Peyer's patch (tissue), 4 donors: ENCODE measurements at regions not wholly inside any gene's neighbourhood (a gene's known extent, or its start where the extent isn't known, plus 50 kb on each side); places are given as distances from the start of the nearest gene placed in this dataset.

Experiments
- DNase-seq, 3 donors: peaks; one replicate each; pipeline ENCODE4 v3.0.0-alpha.2; 2017 to 2019
- H3K27ac ChIP-seq, 4 donors: fragments of 200-600 bp; sonication (generic); one replicate each; pipeline ENCODE4 v1.5.1; 2016 to 2019
- H3K27me3 ChIP-seq, 2 donors: fragments of 200-600 bp; sonication (generic); one replicate each; pipeline ENCODE4 v1.5.1; 2019
- H3K36me3 ChIP-seq, 3 donors: fragments of 200-600 bp; sonication (generic); one replicate each; pipeline ENCODE4 v1.5.1; 2016 to 2019
- H3K4me1 ChIP-seq, 4 donors: fragments of 200-600 bp; sonication (generic); one replicate each; pipeline ENCODE4 v1.5.1; 2016 to 2019
- H3K4me3 ChIP-seq, 4 donors: fragments of 200-600 bp; sonication (generic); 1 replicate in 3 of 4; 2 replicates in 1 of 4; pipeline ENCODE4 v1.5.1; 2016 to 2019; ENCODE audit warnings: mild to moderate bottlenecking in 1 of 4
- H3K9me3 ChIP-seq, 4 donors: fragments of 200-600 bp; sonication (generic); one replicate each; pipeline ENCODE4 v1.5.1; 2016 to 2019; ENCODE audit warnings: mild to moderate bottlenecking in 1 of 4
- CTCF ChIP-seq, 6 experiments: fragments of 450-650 bp in 4 of 6; fragments of 200-600 bp in 2 of 6; sonication (generic) in 1 of 6; IDR thresholded peaks; one replicate each; pipeline ENCODE4 v1.5.1; 2017 to 2019; ENCODE audit warnings: antibody characterized with exemption in 6 of 6, mild to moderate bottlenecking in 3 of 6, moderate library complexity in 1 of 6
- POLR2A ChIP-seq, 2 donors: fragments of 450-650 bp; IDR thresholded peaks; one replicate each; pipeline ENCODE4 v1.5.1; 2017; ENCODE audit warnings: antibody characterized with exemption in 2 of 2, mild to moderate bottlenecking in 2 of 2, moderate library complexity in 2 of 2

- H3K27me3 ChIP-seq, result no peaks in the 10 kb centered on the region
- no peaks in the 10 kb centered on the region for H3K9me3 ChIP-seq
- no peak for DNase-seq
- no peak overlapping the region for H3K4me3 ChIP-seq
- TF ChIP-seq CTCF (IDR thresholded peaks at IDR 0.05) (no peak), POLR2A (IDR thresholded peaks at IDR 0.05) (no peak)
- H3K27ac ChIP-seq, result no peak overlapping the region
- no peaks in the 10 kb centered on the region for H3K36me3 ChIP-seq
- no peaks in the 10 kb centered on the region for H3K4me1 ChIP-seq
Measured at GRCh38 chr20:47968541-47969310, 183.4 kb upstream of the SULF2 start.

DNA sequence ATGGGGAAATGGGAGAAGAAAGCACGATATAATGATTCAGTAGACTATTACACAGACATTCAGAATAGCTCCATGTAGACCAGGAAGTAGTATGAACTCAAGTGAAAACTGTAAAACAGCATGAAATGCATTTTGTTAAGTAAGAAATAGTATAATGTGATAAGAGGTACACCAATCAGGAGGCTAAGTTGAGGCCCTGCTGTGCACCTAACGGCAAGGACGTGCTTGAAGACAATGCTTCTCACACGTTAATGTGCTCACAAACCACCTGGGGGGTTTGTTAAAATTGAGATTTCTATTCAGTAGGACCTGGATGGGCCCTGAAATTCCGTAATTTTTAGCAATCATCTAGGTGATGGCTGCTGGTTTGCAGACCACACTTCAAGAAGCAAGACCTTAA lies 178.9 kb upstream of the SULF2 start:
- Histone ChIP-seq H3K4me3 (no peak overlapping the region), H3K27ac (no peak overlapping the region), H3K27me3 (no peaks in the 10 kb centered on the region), H3K4me1 (no peaks in the 10 kb centered on the region), H3K36me3 (no peaks in the 10 kb centered on the region), H3K9me3 (no peaks in the 10 kb centered on the region)
- TF ChIP-seq CTCF (IDR thresholded peaks at IDR 0.05) (no peak), POLR2A (IDR thresholded peaks at IDR 0.05) (no peak)
- no peak for DNase-seq

DNA sequence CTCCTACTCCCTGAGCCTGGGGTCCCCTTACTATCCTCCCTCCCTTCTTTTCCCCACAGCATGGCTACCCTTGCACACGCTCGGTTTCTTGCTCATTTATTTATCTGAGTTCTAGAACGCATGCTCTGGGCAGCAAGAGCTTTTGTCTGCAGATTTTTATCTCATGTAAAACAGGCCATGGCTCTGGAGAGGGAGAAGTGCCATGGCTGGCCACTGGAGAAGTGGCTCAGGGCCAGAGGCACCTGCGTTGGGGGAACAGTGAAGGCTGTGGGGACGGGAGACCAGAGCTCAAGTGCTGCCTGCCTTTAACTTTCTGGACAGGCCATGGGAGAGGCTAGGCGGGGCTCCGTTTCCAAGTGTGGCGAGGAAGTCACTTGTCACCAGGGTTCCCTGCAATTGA lies 177.7 kb upstream of the SULF2 start:
- Histone ChIP-seq H3K36me3 (no peaks in the 10 kb centered on the region), H3K27ac (no peak overlapping the region), H3K4me1 (no peaks in the 10 kb centered on the region), H3K4me3 (no peak overlapping the region), H3K27me3 (no peaks in the 10 kb centered on the region), H3K9me3 (no peaks in the 10 kb centered on the region)
- TF ChIP-seq POLR2A (IDR thresholded peaks at IDR 0.05) (no peak), CTCF (IDR thresholded peaks at IDR 0.05) (no peak)
- DNase-seq, result no peak

GRCh38 chr20:47962286-47962963 lies 177.1 kb upstream of the SULF2 start:
- no peak for DNase-seq

More at GRCh38 chr20:47962286-47962963, 177.1 kb upstream of the SULF2 start:
- Histone ChIP-seq H3K27ac (no peak overlapping the region), H3K4me3 (no peak overlapping the region), H3K36me3 (no peaks in the 10 kb centered on the region), H3K4me1 (no peaks in the 10 kb centered on the region), H3K9me3 (no peaks in the 10 kb centered on the region), H3K27me3 (no peaks in the 10 kb centered on the region)
- TF ChIP-seq CTCF (IDR thresholded peaks at IDR 0.05), result no peak
- no peak for TF ChIP-seq POLR2A (IDR thresholded peaks at IDR 0.05)
